ENCODE measurements at regions not wholly inside any gene's neighbourhood (a gene's known extent, or its start where the extent isn't known, plus 50 kb on each side); places are given as distances from the start of the nearest gene placed in this dataset.

DNA sequence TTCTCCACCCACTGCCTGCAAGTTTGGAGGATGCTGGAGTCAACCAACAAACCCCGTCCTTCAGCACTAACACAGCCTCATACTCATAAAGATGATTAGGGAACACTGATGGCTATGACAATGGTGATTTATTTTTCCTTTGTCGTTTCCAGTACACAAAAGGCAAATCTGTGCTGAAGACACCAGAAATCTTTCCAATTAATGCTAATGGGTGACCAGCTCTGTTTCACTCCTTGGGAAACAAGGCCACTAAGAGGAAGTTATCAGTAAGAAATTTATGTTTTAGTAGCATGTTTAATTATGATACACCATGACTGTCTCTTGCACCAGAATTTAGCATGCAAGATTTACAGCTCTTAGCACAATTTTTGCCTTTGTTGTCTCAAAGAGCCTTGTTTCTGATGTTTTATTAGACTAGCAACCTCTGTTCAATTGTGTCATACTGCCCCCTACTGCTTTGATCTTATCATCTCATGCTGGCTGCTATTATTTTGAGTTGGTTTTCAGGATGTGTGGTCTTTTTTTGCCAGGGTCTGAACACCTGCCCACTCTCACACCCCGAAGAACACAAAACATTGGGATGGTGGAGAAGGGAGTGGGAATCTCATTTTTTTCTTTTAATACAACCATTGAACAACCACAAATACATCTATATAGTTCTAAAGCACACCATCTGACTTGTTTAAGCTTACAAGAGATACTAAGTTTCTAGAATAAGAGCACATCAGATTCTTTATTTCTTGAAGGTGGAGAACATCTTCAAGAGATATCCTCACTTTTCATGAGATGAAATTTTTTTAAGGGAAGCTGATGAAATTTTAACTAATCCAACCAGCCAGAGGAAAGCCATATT lies 160.9 kb downstream of the SPTSSA start:
- Histone ChIP-seq H3K27ac (ENCODE audit: low read length) (no peak overlapping the region), H3K9ac (ENCODE audit: low read length) (no peak overlapping the region), H3K9me2 (ENCODE audit: insufficient read depth, low read length) (no peaks in the 10 kb centered on the region), H3F3A (ENCODE audit: insufficient read depth, low read length, poor library complexity, severe bottlenecking) (no peaks in the 10 kb centered on the region), H3K9me3 (ENCODE audit: low read length) (no peaks in the 10 kb centered on the region), H3K4me2 (ENCODE audit: low read length) (no peak overlapping the region), H2AFZ (ENCODE audit: low read depth, low read length) (peak overlapping the region; percentile 31), H3K79me2 (replicated peaks; ENCODE audit: insufficient read depth, low read length) (no peaks in the 10 kb centered on the region), H3K36me3 (ENCODE audit: insufficient read depth, low read length) (no peaks in the 10 kb centered on the region), H3K27me3 (ENCODE audit: insufficient read depth, low read depth, low read length) (no peaks in the 10 kb centered on the region), H3K4me3 (ENCODE audit: low read length) (no peak overlapping the region), H4K20me1 (ENCODE audit: insufficient read depth) (no peaks in the 10 kb centered on the region)
- TF ChIP-seq MXI1 (conservative IDR thresholded peaks at IDR 0.05; ENCODE audit: poor library complexity, severe bottlenecking) (no peak), SMC3 (conservative IDR thresholded peaks at IDR 0.05; ENCODE audit: poor library complexity) (peak; percentile 82), EZH2 (IDR thresholded peaks at IDR 0.05; ENCODE audit: borderline replicate concordance, insufficient read depth, low read length, poor library complexity, severe bottlenecking) (no peak), CTCF (IDR thresholded peaks at IDR 0.05; ENCODE audit: poor library complexity, severe bottlenecking) (peak; percentile 86), TAF1 (IDR thresholded peaks at IDR 0.05; ENCODE audit: low read depth) (no peak), EP300 (conservative IDR thresholded peaks at IDR 0.05; ENCODE audit: poor library complexity, severe bottlenecking) (no peak), RAD21 (conservative IDR thresholded peaks at IDR 0.05) (peak; percentile 89)

GRCh38 chr14:34300330-34300729 lies 161.7 kb downstream of the SPTSSA start:
- TF ChIP-seq, protein P1, sequence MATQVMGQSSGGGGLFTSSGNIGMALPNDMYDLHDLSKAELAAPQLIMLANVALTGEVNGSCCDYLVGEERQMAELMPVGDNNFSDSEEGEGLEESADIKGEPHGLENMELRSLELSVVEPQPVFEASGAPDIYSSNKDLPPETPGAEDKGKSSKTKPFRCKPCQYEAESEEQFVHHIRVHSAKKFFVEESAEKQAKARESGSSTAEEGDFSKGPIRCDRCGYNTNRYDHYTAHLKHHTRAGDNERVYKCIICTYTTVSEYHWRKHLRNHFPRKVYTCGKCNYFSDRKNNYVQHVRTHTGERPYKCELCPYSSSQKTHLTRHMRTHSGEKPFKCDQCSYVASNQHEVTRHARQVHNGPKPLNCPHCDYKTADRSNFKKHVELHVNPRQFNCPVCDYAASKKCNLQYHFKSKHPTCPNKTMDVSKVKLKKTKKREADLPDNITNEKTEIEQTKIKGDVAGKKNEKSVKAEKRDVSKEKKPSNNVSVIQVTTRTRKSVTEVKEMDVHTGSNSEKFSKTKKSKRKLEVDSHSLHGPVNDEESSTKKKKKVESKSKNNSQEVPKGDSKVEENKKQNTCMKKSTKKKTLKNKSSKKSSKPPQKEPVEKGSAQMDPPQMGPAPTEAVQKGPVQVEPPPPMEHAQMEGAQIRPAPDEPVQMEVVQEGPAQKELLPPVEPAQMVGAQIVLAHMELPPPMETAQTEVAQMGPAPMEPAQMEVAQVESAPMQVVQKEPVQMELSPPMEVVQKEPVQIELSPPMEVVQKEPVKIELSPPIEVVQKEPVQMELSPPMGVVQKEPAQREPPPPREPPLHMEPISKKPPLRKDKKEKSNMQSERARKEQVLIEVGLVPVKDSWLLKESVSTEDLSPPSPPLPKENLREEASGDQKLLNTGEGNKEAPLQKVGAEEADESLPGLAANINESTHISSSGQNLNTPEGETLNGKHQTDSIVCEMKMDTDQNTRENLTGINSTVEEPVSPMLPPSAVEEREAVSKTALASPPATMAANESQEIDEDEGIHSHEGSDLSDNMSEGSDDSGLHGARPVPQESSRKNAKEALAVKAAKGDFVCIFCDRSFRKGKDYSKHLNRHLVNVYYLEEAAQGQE (IDR thresholded peaks at IDR 0.05; ENCODE audit: borderline replicate concordance), result no peak
- TF ChIP-seq CTCF (IDR thresholded peaks at IDR 0.05; ENCODE audit: poor library complexity, severe bottlenecking) (no peak), POLR2AphosphoS5 (IDR thresholded peaks at IDR 0.05) (no peak), TAF1 (IDR thresholded peaks at IDR 0.05; ENCODE audit: low read depth) (no peak), MXI1 (conservative IDR thresholded peaks at IDR 0.05; ENCODE audit: poor library complexity, severe bottlenecking) (no peak), RAD21 (conservative IDR thresholded peaks at IDR 0.05) (no peak), EP300 (conservative IDR thresholded peaks at IDR 0.05; ENCODE audit: poor library complexity, severe bottlenecking) (no peak), EZH2 (IDR thresholded peaks at IDR 0.05; ENCODE audit: borderline replicate concordance, insufficient read depth, low read length, poor library complexity, severe bottlenecking) (no peak), SMC3 (conservative IDR thresholded peaks at IDR 0.05; ENCODE audit: poor library complexity) (no peak)
- Histone ChIP-seq H3K4me2 (ENCODE audit: low read length) (no peak overlapping the region), H3K9me3 (ENCODE audit: low read length) (no peaks in the 10 kb centered on the region), H3K36me3 (ENCODE audit: insufficient read depth, low read length) (no peaks in the 10 kb centered on the region), H3K4me3 (ENCODE audit: low read length) (no peak overlapping the region), H3K9me2 (ENCODE audit: insufficient read depth, low read length) (no peaks in the 10 kb centered on the region), H3K9ac (ENCODE audit: low read length) (no peak overlapping the region), H3F3A (ENCODE audit: insufficient read depth, low read length, poor library complexity, severe bottlenecking) (no peaks in the 10 kb centered on the region), H3K79me2 (replicated peaks; ENCODE audit: insufficient read depth, low read length) (no peaks in the 10 kb centered on the region), H4K20me1 (ENCODE audit: insufficient read depth) (no peaks in the 10 kb centered on the region), H2AFZ (ENCODE audit: low read depth, low read length) (no peak overlapping the region), H3K27me3 (ENCODE audit: insufficient read depth, low read depth, low read length) (no peaks in the 10 kb centered on the region), H3K27ac (ENCODE audit: low read length) (no peak overlapping the region)
